T-cell (primary cell): ENCODE measurements at regions not wholly inside any gene's neighbourhood (a gene's known extent, or its start where the extent isn't known, plus 50 kb on each side); places are given as distances from the start of the nearest gene placed in this dataset.
"Not testable (repeated sequence)": the region's sequence is repeated elsewhere in the genome, so short reads cannot be mapped to it uniquely, and the experiment has no call there.

ENCODE experiments used
- ATAC-seq, 4 experiments: fragments of 200-7000 bp in 3 of 4; fragments of 150-1000 bp in 1 of 4; cut with Tn5 transposase; replicated peaks in 1 of 4; 1 replicate in 3 of 4; 2 replicates in 1 of 4; pipeline ENCODE4 v1.10.0; 2021; ENCODE audit warnings: moderate library complexity in 3 of 4, mild to moderate bottlenecking in 2 of 4, moderate number of reproducible peaks in 1 of 4
- CTCF ChIA-PET, 2 donors: fragments of 300-600 bp; sonication (Branson Sonifier 250); formaldehyde crosslinking; loops; one replicate each; lab custom pipeline; 2022; ENCODE audit warnings: antibody characterized with exemption in 2 of 2; lab: Charles Lee
- POLR2A ChIA-PET, 2 donors: fragments of 300-600 bp; sonication (Branson Sonifier 250); formaldehyde crosslinking; loops; one replicate each; lab custom pipeline; 2022; ENCODE audit warnings: antibody characterized with exemption in 2 of 2; lab: Charles Lee
- DNase-seq, 35 experiments: peaks; one replicate each; pipeline versions ENCODE4 v3.0.0 to v3.0.0-alpha.2; 2013 to 2023
- H3K27ac ChIP-seq: one replicate; pipeline ENCODE4 v1.5.1; 2013; ENCODE audit warnings: low read length
- H3K27me3 ChIP-seq, 2 experiments: replicated peaks in 1 of 2; 1 replicate in 1 of 2; 2 replicates in 1 of 2; pipeline versions ENCODE4 v1.6.1 to v1.7.0; 2013; ENCODE audit warnings: low read length in 1 of 2, mixed read lengths in 1 of 2; ENCODE audit not compliant: control insufficient read depth in 2 of 2, insufficient read depth in 2 of 2; ENCODE audit errors: extremely low read depth in 1 of 2
- H3K36me3 ChIP-seq, 2 donors: 1 replicate in 1 of 2; 2 replicates in 1 of 2; pipeline versions ENCODE4 v1.6.1 to v1.7.0; 2013; ENCODE audit warnings: low read length in 1 of 2; ENCODE audit not compliant: control insufficient read depth in 2 of 2, insufficient read depth in 1 of 2; ENCODE audit errors: extremely low read depth in 1 of 2
- H3K4me1 ChIP-seq, 2 experiments: 1 replicate in 1 of 2; 2 replicates in 1 of 2; pipeline versions ENCODE4 v1.6.1 to v1.7.0; 2013; ENCODE audit warnings: low read length in 2 of 2, mixed read lengths in 1 of 2; ENCODE audit not compliant: insufficient read depth in 2 of 2, control insufficient read depth in 1 of 2; ENCODE audit errors: extremely low read depth in 1 of 2
- H3K4me3 ChIP-seq, 2 donors: 1 replicate in 1 of 2; 2 replicates in 1 of 2; pipeline versions ENCODE4 v1.5.1 to v1.7.0; 2013; ENCODE audit warnings: mild to moderate bottlenecking in 2 of 2, low read length in 1 of 2, moderate library complexity in 1 of 2; ENCODE audit not compliant: control insufficient read depth in 1 of 2; ENCODE audit errors: extremely low read depth in 1 of 2
- H3K9me3 ChIP-seq: 2 replicates; pipeline ENCODE4 v1.7.0; 2013
- H3K27ac Mint-ChIP-seq, 2 donors: one replicate each; pipeline ENCODE4 v1.8.0; 2020 to 2021; ENCODE audit warnings: mild to moderate bottlenecking in 2 of 2, mixed read lengths in 2 of 2
- H3K27me3 Mint-ChIP-seq, 2 donors: one replicate each; pipeline ENCODE4 v1.8.0; 2021 to 2022; ENCODE audit warnings: mixed read lengths in 2 of 2
- H3K36me3 Mint-ChIP-seq: one replicate; pipeline ENCODE4 v1.8.0; 2021; ENCODE audit warnings: mixed read lengths
- H3K4me1 Mint-ChIP-seq, 3 donors: one replicate each; pipeline ENCODE4 v1.8.0; 2020 to 2022; ENCODE audit warnings: mixed read lengths in 3 of 3, mild to moderate bottlenecking in 1 of 3
- H3K4me3 Mint-ChIP-seq, 3 donors: one replicate each; pipeline ENCODE4 v1.8.0; 2020 to 2022; ENCODE audit warnings: mild to moderate bottlenecking in 3 of 3, mixed read lengths in 3 of 3, moderate library complexity in 3 of 3
- H3K9me3 Mint-ChIP-seq, 3 donors: one replicate each; pipeline ENCODE4 v1.8.0; 2020 to 2022; ENCODE audit warnings: mixed read lengths in 3 of 3
- WGBS: methylation state at CpG from one replicate; pipeline ENCODE4 v1.1.5; 2013; ENCODE audit warnings: missing lambda C conversion rate; ENCODE audit not compliant: insufficient coverage; 5-methylcytosine and 5-hydroxymethylcytosine counted together

DNA sequence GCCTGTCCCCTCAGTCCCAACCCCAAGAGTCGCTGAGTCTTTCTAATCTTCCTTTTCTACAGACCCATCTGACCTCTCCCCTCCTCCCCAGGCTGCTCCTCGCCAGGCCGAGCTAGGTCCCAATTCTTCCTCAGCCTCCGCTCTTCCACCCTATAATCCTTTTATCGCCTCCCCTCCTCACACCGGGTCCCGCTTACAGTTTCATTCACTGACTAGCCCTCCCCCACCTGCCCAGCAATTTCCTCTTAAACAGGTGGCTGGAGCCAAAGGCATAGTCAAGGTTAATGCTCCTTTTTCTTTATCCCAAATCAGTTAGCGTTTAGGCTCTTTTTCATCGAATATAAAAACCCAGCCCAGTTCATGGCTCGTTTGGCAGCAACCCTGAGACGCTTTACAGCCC lies 96.1 kb upstream of the OPCML start:
- H3K27ac Mint-ChIP-seq, H3K9me3 Mint-ChIP-seq, H3K36me3 Mint-ChIP-seq, H3K9me3 ChIP-seq, POLR2A ChIA-PET, H3K27me3 ChIP-seq, H3K27ac ChIP-seq, H3K4me3 Mint-ChIP-seq, H3K27me3 Mint-ChIP-seq, H3K4me3 ChIP-seq, CTCF ChIA-PET, H3K4me1 Mint-ChIP-seq, DNase-seq, H3K4me1 ChIP-seq, ATAC-seq, H3K36me3 ChIP-seq: not testable (repeated sequence)
- WGBS, result 56% methylated on average over 7 of the region's 11 CpGs

DNA sequence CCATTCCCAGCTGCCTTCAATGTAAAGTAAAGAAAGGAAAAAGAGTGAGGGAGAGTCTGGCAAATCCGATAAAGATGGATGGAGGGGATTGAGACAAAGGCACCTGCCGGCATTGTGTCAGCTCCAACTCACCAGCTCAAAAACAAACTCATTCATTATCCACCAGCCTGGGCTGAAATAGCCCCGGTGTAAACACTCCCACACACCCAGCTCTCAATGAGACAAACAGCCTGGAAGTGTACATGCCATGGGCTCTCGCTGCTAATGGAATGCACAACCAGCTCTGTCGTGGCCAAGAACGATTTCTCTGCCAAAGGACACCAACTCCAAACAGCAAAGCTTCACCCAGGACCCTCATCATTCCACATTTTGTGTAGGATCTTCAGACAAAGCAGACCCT lies 89.3 kb upstream of the OPCML start:
- H3K4me3 Mint-ChIP-seq, result no peak overlapping the region
- Histone ChIP-seq H3K4me1 (no peaks in the 10 kb centered on the region), H3K36me3 (no peaks in the 10 kb centered on the region), H3K27ac (no peak overlapping the region), H3K4me3 (no peak overlapping the region), H3K27me3 (no peaks in the 10 kb centered on the region), H3K9me3 (no peaks in the 10 kb centered on the region)
- ChIA-PET CTCF (no interaction called here), POLR2A (no interaction called here)
- H3K36me3 Mint-ChIP-seq, result no peaks in the 10 kb centered on the region
- H3K4me1 Mint-ChIP-seq, result no peaks in the 10 kb centered on the region
- DNase-seq (no peak), ATAC-seq (no peak)
- H3K27me3 Mint-ChIP-seq, result no peaks in the 10 kb centered on the region
- peaks cover 0 to 15% (median 7%) of the 10 kb centered on the region in 3 donors for H3K9me3 Mint-ChIP-seq
- 51% methylated on average over 5 of the region's 6 CpGs for WGBS
- H3K27ac Mint-ChIP-seq, result no peak overlapping the region

DNA sequence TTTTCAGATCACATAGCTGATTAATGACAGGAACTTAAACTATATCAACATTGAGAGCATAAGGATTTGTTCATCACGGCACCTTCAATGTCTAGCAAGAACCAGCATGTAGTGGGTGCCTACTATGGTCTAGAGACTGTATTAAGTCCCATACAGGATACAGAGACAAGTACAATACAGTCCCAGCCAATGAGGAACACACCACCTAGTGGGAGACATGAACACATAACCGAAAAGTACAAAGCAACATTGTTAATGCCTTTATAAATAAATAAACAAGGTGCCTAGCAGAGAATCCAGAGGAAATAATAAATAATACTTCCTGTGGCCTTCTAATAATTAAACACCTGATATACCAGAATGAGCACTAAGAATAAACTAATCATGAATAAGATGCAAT lies 87.7 kb upstream of the OPCML start:
- no peak overlapping the region for H3K4me3 ChIP-seq
- Mint-ChIP-seq H3K4me3 (no peak overlapping the region), H3K9me3 (peaks cover 3 to 23% (median 7%) of the 10 kb centered on the region in 3 donors), H3K36me3 (no peaks in the 10 kb centered on the region), H3K4me1 (no peaks in the 10 kb centered on the region), H3K27me3 (no peaks in the 10 kb centered on the region), H3K27ac (no peak overlapping the region)
- no peaks in the 10 kb centered on the region for H3K9me3 ChIP-seq
- ChIA-PET POLR2A (no interaction called here), CTCF (interaction anchor here in 1 of 2 donors (0.6 kb wide), 1 partner anchor 32 kb away, joined by 3 read pairs; no protein-coding TSS in a partner anchor)
- DNase-seq (no peak), ATAC-seq (no peak)
- no peaks in the 10 kb centered on the region for H3K36me3 ChIP-seq
- WGBS, result no CpG with 5 or more reads among the region's 2 CpGs
- no peaks in the 10 kb centered on the region for H3K27me3 ChIP-seq
- no peaks in the 10 kb centered on the region for H3K4me1 ChIP-seq
- no peak overlapping the region for H3K27ac ChIP-seq

DNA sequence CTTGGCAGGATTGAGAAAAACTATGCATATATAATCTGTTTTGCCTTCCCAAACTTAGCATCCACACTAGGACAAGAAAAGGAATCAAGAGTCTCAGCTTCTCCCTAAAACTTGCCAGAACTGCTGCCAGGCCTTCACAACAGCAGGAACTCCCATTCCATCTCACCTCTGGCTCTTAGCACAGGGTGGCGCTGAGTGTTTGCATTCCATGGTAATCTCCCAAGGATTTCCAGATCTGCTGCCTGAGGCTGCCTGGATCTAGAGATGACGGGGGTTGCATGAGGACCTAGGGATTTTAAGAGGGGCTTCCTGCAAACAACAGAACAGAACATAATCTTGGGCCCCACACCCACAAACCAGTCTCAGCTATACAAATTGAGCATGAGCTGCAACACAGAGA lies 87.1 kb upstream of the OPCML start:
- no peak for ATAC-seq

DNA sequence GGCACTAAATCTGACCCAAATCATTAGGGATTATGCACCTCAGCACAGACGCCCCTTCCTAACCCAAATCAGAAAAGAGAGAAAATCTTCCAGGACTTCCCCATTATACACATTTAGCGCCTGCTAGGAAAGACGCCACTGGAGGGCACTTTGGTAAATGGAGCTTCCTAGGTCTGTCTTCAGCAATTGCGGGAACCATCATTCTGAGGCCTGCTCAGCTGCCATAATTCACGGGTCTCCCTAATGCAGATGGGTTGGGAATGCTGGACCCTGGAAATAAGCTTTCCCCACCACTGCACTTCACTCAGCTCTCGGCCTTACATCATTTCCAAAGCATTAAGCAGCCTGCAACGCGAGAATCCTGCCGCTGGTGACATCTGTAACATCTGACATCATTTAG lies 86.2 kb upstream of the OPCML start:
- Histone ChIP-seq H3K4me3 (no peak overlapping the region), H3K27me3 (no peaks in the 10 kb centered on the region), H3K4me1 (no peaks in the 10 kb centered on the region), H3K27ac (no peak overlapping the region), H3K9me3 (no peaks in the 10 kb centered on the region), H3K36me3 (no peaks in the 10 kb centered on the region)
- ATAC-seq (no peak), DNase-seq (no peak)
- no peak overlapping the region for H3K27ac Mint-ChIP-seq
- WGBS, result 84% methylated on average over 4 of the region's 9 CpGs
- H3K9me3 Mint-ChIP-seq, result peaks cover 3 to 26% (median 11%) of the 10 kb centered on the region in 3 donors
- POLR2A ChIA-PET, result no interaction called here
- H3K27me3 Mint-ChIP-seq, result no peaks in the 10 kb centered on the region
- no peak overlapping the region for H3K4me3 Mint-ChIP-seq
- H3K4me1 Mint-ChIP-seq, result no peaks in the 10 kb centered on the region
- no peaks in the 10 kb centered on the region for H3K36me3 Mint-ChIP-seq
- CTCF ChIA-PET, result no interaction called here

More for the DNA sequence above, 87.1 kb upstream of the OPCML start:
- Histone ChIP-seq H3K4me3 (no peak overlapping the region), H3K4me1 (no peaks in the 10 kb centered on the region), H3K27ac (no peak overlapping the region), H3K36me3 (no peaks in the 10 kb centered on the region), H3K27me3 (no peaks in the 10 kb centered on the region), H3K9me3 (no peaks in the 10 kb centered on the region)
- Mint-ChIP-seq H3K9me3 (peaks cover 3 to 26% (median 9%) of the 10 kb centered on the region in 3 donors), H3K4me1 (no peaks in the 10 kb centered on the region), H3K27ac (no peak overlapping the region), H3K4me3 (no peak overlapping the region), H3K27me3 (no peaks in the 10 kb centered on the region), H3K36me3 (no peaks in the 10 kb centered on the region)
- DNase-seq, result no peak
- CTCF ChIA-PET, result interaction anchor here in 1 of 2 donors (0.6 kb wide), 1 partner anchor 33 kb away, joined by 3 read pairs; no protein-coding TSS in a partner anchor
- WGBS, result no CpG with 5 or more reads among the region's 2 CpGs
- POLR2A ChIA-PET, result no interaction called here

DNA sequence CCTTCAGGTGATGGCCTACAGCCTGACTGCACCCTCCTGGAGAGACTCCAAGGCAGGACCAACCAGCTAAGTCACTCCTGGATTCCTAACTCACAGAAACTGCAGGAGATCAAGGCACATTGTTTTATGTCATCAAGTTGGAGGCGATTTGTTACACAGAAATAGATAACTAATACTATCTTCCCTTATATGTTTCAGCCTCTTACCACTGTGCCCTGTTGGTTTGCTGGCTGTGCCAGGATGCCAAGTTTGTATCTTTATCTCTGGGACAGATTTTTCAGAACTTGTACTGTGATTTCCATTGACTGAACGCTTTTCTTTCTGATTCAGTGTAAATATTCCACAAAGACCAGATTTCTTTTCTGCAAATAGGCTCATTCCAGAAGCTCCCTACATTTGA lies 76.2 kb upstream of the OPCML start:
- CTCF ChIA-PET, result no interaction called here
- WGBS, result no CpG with 5 or more reads among the region's 2 CpGs
- Histone ChIP-seq H3K36me3 (no peaks in the 10 kb centered on the region), H3K4me3 (no peak overlapping the region), H3K4me1 (no peaks in the 10 kb centered on the region), H3K27ac (no peak overlapping the region), H3K27me3 (peaks cover 0 to 5% of the 10 kb centered on the region in 2 experiments), H3K9me3 (no peaks in the 10 kb centered on the region)
- no peaks in the 10 kb centered on the region for H3K27me3 Mint-ChIP-seq
- no peak overlapping the region for H3K4me3 Mint-ChIP-seq
- ATAC-seq (no peak), DNase-seq (no peak)
- peaks cover 5 to 28% (median 9%) of the 10 kb centered on the region in 3 donors for H3K9me3 Mint-ChIP-seq
- POLR2A ChIA-PET, result no interaction called here
- H3K27ac Mint-ChIP-seq, result no peak overlapping the region
- no peaks in the 10 kb centered on the region for H3K4me1 Mint-ChIP-seq
- no peaks in the 10 kb centered on the region for H3K36me3 Mint-ChIP-seq

GRCh38 chr11:133606124-133606523 lies 73.8 kb upstream of the OPCML start:
- H3K4me1 ChIP-seq, result no peaks in the 10 kb centered on the region
- peaks cover 9 to 18% (median 10%) of the 10 kb centered on the region in 3 donors for H3K9me3 Mint-ChIP-seq
- no peak overlapping the region for H3K4me3 Mint-ChIP-seq
- H3K27ac ChIP-seq, result no peak overlapping the region
- no peaks in the 10 kb centered on the region for H3K36me3 Mint-ChIP-seq
- H3K4me3 ChIP-seq, result no peak overlapping the region
- H3K27ac Mint-ChIP-seq, result no peak overlapping the region
- no peaks in the 10 kb centered on the region for H3K4me1 Mint-ChIP-seq
- ChIA-PET CTCF (no interaction called here), POLR2A (no interaction called here)
- peaks cover 0 to 5% of the 10 kb centered on the region in 2 donors for H3K27me3 Mint-ChIP-seq
- H3K27me3 ChIP-seq, result peaks cover 0 to 5% of the 10 kb centered on the region in 2 experiments
- ATAC-seq, result no peak
- no peaks in the 10 kb centered on the region for H3K36me3 ChIP-seq
- WGBS, result no CpG with 5 or more reads among the region's 3 CpGs
- no peak for DNase-seq
- H3K9me3 ChIP-seq, result no peaks in the 10 kb centered on the region
